NCI-H2196 treated with DMSO at 0.1 percent for 48 hours (cell line): ENCODE measurements at regions not wholly inside any gene's neighbourhood (a gene's known extent, or its start where the extent isn't known, plus 50 kb on each side); places are given as distances from the start of the nearest gene placed in this dataset.

ENCODE experiments used
- DNase-seq: peaks from one replicate; lab custom pipeline; 2025; ENCODE audit not compliant: unreplicated experiment; lab: John Stamatoyannopoulos, UW

GRCh38 chr2:15875969-15876705, 64.2 kb upstream of the MYCN start:
- DNase-seq = no peak

GRCh38 chr2:15880226-15881119, 59.9 kb upstream of the MYCN start:
- no peak for DNase-seq

DNA sequence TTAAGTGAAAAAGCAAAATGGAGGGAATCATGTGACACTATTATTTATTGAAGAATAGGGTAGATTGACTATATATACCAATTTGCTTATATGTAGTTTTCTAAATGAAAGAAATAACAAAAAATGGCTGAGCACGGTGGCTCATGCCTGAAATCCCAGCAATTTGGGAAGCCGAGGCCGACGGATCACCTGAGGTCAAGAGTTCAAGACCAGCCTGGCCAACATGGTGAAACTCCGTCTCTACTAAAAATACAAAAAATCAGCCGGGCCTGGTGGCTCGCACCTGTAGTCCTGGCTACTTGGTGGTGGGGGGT, 59.3 kb upstream of the MYCN start:
- no peak for DNase-seq

DNA sequence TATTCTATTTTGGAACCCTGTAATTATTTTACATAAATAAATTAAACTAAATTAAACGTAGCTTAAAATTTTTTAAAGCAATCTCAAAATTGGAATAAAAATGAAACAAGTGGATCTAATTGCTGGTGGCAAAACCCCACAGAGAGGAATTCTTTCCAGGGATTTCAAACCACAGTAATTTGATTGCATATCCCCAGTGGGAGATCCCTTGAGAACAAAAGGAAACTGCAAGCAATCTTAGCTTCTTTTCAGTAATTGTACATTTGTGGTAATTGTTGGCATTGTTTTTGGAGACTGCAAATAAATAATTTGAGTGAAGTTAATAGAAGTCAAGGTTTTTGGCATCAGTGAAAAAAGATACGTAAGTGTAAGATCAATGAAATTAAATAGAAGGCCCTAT, 58.7 kb upstream of the MYCN start:
- no peak for DNase-seq

GRCh38 chr2:15882761-15883497, 57.4 kb upstream of the MYCN start:
- DNase-seq = no peak

DNA sequence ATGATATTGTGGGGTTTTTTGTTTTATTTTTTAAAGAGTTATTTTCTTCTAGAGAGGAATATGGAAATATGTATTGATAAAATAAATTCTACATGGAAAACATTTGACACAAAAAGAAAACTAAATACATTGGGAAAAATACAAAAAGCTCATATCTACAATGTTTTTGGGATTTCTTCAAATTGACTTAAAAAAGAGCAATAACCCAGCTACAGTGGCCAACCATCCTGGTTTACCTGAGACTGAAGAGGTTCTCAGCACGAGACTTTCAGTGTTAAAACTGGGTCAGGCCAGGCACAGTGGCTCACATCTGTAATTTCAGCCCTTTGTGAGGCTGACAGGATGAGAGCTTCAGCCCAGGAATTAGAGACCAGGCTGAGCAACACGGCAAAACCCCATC, 56.7 kb upstream of the MYCN start:
- DNase-seq = no peak

GRCh38 chr2:15884790-15885189, 55.6 kb upstream of the MYCN start:
- no peak for DNase-seq

GRCh38 chr2:15886231-15886630, 54.1 kb upstream of the MYCN start:
- no peak for DNase-seq

DNA sequence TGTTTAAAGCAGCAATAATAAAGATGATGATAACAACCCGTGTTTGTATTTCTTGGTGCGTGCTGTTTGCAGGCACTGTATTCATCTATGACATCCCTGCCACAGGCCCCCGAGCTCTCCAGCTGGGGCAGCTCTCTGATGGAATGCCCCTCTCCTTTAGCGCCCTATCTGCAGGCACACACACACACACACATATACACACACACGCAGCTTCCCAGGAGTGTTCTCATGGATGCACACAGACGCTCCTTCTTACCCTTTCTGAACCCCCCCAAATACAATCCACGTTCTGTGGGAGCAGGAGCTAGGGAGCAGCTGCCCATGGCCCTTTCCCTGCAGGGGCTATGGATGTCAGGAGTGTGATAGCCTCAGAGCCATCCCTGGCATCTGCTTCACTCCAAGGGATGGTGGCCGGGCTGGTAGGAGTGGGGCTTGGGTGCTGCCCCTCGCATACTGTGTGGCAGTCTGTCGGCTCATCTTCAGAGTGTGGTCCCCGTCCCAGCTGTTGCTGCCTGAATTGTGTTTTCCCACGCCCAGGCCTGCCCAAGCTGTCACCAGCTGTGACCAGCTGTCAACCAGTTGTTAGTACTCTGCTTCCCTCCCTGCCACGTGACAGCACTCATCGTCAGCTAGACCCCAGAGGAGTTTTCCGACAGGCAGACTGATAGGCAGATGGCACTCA, 50.8 kb upstream of the MYCN start:
- no peak for DNase-seq

DNA sequence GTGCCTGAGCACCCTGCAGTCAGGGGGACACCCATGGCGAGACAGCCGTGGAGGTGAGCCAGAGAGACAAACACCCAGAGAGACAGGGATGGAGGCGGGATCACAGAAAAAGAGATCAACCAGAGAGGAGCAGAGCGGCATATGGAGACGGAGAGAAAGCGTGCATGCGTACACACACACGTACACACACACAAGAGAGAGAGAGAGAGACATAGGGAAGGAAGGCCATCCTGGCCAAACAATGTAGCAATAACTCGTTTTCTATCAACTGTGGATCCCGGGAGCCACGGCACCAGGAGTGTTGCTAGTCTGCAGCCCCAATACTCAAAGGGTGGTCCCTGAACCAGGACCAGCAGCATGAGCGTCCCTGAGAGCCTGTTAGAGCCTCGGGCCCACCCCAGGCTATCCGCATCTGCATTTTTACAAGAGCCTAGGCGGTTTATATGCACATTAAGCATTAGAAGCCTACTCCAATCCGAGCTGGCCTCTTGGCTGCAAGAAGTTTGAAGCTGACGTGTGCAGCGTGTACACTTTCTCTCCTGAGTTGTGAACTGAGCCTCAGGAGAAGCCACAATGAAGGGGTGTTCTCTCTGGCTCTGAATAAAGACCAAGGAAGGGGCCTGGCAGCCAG, 50.1 kb upstream of the MYCN start:
- DNase-seq = no peak
